LNCAP (cell line): ENCODE measurements at regions not wholly inside any gene's neighbourhood (a gene's known extent, or its start where the extent isn't known, plus 50 kb on each side); places are given as distances from the start of the nearest gene placed in this dataset.

Source experiments
- TF ChIP-seq, protein P1 (sequence below): fragments of 450-650 bp; IDR thresholded peaks from 2 replicates; pipeline ENCODE4 v1.5.1; 2017; ENCODE audit warnings: mild to moderate bottlenecking

DNA sequence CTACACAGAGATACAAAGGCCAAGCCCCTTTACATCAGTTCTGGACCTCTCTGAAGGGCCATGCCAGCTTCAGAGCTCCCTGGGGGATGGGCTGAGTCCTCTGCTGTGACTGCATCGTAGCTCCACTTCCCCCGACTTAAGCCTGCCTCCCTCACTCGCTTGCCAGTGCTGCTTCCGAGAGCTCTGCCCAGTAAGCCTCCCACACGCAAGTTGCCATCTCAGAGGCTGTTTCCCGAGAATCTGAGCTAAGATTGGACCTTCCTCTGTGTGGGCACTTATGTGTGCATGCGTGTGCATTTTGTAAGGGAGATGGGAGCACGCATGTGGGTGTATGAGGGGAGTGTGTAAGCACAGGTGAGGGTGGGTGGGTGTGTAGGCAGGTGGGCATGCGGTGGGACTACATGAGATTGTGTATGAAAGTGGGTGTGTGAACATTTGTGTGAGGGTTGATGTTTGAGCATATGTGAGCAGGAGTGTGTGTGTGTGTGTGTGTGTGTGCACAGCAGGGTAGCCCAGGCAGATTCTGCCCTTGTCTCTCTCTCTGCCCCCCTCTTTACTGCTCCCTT lies 163.0 kb upstream of the SYT13 start:
- TF ChIP-seq, protein P1, sequence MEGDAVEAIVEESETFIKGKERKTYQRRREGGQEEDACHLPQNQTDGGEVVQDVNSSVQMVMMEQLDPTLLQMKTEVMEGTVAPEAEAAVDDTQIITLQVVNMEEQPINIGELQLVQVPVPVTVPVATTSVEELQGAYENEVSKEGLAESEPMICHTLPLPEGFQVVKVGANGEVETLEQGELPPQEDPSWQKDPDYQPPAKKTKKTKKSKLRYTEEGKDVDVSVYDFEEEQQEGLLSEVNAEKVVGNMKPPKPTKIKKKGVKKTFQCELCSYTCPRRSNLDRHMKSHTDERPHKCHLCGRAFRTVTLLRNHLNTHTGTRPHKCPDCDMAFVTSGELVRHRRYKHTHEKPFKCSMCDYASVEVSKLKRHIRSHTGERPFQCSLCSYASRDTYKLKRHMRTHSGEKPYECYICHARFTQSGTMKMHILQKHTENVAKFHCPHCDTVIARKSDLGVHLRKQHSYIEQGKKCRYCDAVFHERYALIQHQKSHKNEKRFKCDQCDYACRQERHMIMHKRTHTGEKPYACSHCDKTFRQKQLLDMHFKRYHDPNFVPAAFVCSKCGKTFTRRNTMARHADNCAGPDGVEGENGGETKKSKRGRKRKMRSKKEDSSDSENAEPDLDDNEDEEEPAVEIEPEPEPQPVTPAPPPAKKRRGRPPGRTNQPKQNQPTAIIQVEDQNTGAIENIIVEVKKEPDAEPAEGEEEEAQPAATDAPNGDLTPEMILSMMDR = no peak

DNA sequence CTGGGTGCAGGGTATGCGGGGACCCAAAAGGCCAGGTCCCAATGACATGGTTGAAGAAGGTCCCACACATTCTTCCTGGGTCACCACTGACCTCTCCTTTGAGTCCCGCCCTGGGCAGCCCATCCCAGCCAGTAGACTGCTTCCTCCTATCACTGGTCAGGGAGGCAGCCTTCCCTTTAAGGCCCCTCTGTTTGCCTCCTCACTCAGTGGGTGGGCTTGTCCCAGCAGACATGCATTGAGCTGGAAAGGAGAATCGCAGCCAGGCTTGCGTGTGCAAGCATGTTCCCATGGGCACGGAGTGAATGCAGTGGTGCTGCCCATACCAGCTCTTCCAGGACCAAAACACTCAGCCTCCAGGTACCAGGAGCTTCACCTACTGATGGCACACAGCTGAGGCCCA lies 162.4 kb upstream of the SYT13 start:
- TF ChIP-seq, protein P1 = no peak

DNA sequence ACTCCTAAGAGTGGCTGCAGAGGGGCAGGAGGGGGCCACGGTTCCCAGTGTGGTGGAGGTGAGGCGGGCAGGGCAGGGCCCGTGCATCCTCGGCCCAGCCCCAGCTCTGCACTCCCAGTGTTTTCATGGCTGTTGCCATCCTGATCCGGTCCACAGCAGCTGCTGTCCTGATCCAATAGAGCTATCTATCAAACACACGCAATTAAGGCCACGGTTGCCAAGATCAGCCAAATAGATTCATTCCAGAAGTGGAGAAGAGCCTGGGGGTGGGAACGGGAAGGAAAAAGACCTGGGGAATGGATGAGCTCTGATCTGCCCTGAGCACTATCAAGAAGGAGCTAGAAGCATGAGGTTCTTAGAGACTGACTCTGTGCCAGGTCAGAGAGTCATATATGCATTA lies 160.9 kb upstream of the SYT13 start:
- TF ChIP-seq, protein P1 = no peak

DNA sequence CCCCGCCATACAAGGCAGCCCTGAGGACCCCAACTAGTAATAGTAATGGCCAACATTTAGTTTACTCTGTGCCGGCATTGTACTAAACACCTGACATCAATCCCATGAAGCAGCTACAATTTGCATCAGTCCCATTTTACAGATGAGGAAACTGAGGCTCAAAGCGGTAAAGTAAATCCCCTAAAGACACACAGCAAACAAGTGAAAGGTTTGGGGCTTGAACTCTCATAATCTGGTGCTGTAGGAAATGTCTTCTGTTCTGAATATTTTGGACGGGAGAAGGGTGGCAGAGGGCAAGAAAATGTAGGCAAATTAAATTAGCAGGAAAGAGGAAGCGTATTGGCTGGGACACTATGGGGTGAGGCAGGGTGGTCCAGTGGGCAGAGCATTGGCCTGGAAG lies 160.3 kb upstream of the SYT13 start:
- TF ChIP-seq, protein P1 = no peak

DNA sequence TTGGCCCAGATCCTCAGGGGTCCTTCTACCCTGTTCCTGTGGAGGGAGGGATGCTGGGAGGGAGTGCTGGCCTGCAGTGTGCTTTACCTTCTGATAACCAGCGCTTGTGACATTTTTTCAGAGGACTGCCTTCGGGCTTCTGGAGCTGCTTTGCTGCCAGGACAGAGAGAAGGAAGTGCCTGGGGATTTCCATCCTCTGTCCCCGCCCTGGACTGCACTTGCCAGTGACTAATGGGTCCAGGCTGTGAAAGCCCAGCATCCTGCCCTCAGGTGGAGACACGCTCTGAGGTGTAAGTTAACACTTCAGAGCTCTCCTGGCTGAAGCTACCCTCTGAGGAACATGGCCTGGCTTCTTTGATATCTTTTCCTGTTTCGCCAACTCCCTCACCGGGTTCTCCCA lies 158.7 kb upstream of the SYT13 start:
- TF ChIP-seq, protein P1 = no peak

DNA sequence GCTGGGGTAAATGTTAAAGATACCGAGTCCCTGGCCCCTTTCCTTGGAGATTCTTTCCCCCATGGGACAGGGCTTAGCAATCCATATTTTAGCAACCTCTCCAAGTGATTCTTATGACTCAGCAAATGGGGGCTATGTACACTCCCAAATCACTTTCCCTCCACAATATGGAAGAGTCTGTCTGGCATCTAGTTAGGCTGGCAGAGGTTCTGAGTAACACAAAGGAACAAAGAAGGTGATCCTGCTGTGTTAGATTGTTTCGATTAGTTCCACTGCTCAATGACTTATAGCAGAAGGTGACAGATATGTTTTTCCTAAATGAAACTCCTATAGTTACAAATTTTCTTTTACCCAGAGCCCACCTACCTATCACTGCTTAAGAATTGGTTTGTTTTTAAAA lies 154.0 kb upstream of the SYT13 start:
- TF ChIP-seq, protein P1 = no peak

DNA sequence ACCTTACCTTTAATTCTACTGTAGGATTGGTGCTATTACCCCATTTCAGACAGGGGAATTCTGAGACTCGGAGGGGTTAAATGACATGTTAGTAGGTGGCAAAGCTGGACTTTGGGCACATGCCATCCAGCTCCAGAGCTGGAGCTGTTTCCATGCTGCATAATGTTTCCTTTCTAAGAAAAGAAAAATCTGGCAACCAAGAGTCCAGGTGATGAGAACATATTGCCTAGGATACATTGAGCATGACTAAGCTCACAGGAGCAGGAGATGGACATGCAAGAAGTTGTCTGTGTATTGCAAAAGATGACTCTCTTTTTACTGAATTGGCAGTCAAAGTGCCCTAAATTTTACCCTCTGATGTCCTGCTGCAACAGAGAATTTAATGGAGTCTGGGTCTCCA lies 150.8 kb upstream of the SYT13 start:
- TF ChIP-seq, protein P1 = no peak

DNA sequence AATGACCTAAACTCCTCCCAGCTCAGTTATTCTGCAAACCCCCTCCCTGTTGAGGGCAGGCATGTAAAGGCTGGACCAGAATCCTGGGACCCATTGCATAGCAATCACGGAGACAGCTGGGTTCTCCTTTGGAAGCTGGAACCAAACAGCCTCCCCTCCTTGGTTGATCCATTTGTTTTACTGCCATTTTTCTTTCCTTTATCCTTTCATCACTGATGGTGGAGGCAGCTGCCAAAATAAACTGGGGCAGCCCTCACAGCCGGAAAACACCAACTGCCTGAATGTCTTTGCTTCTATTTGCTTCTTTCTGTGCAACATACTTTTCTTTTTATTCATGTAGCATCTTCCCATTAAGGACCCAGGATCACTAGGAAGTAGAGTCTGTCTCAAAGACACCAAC lies 150.0 kb upstream of the SYT13 start:
- TF ChIP-seq, protein P1 = no peak
